NCI-H526 treated with DMSO at 0.1 percent for 48 hours (cell line): ENCODE measurements at regions not wholly inside any gene's neighbourhood (a gene's known extent, or its start where the extent isn't known, plus 50 kb on each side); places are given as distances from the start of the nearest gene placed in this dataset.
"Not testable (repeated sequence)": the region's sequence is repeated elsewhere in the genome, so short reads cannot be mapped to it uniquely, and the experiment has no call there.

Experiments
- DNase-seq: peaks from one replicate; lab custom pipeline; 2025; lab: John Stamatoyannopoulos, UW

DNA sequence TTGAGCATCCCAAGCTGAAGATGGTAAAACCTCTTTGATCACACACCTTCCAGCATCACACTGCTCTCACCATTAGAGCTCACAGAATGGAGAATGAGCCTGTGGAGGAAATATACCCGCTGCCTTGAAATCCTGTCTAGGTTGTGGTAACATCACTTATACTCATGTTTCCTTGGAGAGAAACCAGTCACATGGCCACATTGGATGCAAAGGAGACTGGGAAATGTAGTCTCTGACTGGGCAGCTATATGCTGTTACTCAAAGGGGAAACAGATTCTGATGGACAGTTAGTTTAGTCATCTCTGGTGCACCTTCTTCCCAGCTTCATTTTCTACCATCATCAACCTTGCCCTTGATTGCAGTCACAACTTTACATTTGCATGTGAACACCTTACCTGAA lies 286.3 kb downstream of the ANKRD50 start:
- DNase-seq = no peak

DNA sequence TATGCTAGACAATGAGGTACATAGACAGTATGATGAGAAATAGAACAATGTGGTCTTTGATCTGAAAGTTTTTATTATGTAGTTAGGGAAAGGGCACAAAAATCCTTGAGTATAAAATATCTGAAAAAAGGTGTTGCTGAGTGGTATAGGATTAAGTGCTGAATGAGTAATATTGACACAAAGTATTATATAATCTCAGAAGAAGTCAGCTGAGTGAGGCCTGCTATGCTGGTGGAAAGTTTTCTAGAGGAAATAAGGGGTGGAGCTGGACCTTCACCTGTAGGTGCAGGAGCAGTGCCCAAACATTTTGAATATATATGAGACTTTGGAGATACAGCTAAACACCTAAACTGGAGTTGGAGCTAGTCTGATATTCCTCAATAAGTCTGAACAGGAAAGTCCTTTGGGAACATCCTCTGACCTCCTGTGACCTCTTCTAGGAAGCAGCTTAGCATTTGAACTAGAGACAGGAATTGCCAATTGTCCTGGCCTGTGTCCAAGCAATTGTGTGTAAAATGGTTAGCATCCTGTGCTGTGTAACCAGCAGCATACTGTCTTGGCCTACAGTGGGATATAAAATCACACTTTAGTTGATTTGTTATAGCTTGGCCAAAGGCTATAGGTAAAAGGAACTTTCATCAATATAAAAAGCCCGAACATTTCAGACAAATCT lies 285.3 kb downstream of the ANKRD50 start:
- no peak for DNase-seq

DNA sequence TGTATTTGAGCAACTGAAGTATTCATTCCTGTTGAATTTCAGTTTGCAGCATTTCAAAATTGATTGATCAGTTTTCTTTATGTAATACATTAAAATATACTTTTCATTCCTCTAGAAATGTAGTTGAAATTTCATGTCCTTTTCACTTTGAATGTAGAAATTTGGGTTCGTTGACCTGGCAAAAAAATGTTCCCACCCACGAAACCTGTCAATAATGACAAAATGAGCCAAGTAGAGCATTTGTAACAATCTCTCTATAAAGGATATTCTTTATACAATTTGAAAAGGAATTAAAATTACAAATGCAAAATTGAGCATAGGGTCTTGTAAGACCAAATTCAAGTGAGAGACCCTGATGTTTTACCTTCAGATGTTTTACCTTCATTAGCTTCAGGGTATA lies 283.9 kb downstream of the ANKRD50 start:
- DNase-seq = no peak

GRCh38 chr4:124429746-124430250 lies 282.7 kb downstream of the ANKRD50 start:
- DNase-seq = no peak

- DNase-seq = no peak
Observed at GRCh38 chr4:124431653-124432192, 280.8 kb downstream of the ANKRD50 start.

DNA sequence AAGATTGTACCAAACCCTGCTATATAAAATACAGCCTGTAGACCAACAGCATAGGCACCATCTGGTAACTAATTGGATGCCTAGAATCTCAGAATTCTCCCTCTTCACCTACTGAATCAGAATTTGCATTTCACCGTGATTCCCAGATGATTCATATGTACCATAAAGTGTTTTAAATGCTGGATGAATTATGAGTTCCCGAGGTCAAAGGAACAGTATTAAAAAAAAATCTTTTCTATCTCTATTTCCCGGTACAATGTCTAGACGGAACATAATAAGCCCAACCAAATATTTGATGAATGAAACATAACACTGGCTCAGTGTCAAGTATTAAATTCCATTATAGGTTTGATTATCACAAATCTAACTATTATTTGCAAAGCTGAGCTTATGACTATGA lies 280.0 kb downstream of the ANKRD50 start:
- no peak for DNase-seq

- DNase-seq = no peak
Observed at GRCh38 chr4:124433044-124433443, 279.5 kb downstream of the ANKRD50 start.

- no peak for DNase-seq
Observed at GRCh38 chr4:124433500-124433899, 279.0 kb downstream of the ANKRD50 start.

GRCh38 chr4:124435274-124435950 lies 277.1 kb downstream of the ANKRD50 start:
- DNase-seq = no peak

DNA sequence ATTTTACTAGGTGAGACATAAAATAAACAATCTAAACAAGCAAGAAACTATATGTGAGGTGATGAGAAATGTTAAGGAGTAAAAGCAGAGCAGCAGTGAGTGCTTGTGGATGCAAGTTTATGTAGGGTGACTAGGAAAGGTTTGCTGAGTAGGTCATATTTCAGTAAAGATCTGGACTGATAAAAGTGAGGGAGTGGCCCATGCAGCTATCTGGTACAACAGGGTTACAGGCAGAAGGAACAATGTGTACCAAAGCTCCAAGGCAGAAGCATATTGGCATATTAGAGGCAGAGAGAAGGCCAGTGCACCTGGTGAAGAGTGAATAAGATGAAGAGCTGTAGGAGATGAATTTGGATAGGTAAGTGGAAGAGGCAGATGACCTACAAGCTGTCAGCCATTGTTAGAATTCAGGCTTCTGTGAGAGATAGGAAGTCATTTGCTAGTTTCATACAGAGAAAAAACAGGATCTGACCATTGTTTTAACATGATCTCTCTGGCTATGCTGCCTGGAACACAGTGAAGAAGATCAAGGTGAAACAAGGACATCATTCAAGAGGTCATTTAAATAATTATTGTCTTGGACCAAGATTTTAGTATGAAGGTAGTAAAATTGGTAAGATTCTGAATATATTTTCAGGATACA lies 274.6 kb downstream of the ANKRD50 start:
- no peak for DNase-seq

DNA sequence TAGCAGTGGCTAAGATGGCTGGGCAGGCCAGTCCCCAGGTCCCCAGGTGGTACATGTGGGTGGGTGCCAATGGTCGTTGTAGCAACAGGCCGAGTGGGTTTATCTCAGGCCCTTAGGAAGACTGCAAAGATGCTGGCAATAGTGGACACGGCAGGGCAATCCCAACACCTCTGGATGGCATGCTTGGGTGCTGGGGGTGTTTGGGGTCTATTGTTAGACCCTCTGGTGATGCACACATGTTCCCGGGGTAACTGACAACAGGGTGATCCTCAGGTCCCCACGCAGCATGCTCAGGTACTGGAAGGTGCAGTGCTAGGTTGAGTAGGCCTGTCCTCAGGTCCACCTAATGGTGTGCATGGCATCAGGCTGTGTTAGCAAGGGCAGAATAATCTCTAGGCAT lies 267.5 kb downstream of the ANKRD50 start:
- DNase-seq = no peak

DNA sequence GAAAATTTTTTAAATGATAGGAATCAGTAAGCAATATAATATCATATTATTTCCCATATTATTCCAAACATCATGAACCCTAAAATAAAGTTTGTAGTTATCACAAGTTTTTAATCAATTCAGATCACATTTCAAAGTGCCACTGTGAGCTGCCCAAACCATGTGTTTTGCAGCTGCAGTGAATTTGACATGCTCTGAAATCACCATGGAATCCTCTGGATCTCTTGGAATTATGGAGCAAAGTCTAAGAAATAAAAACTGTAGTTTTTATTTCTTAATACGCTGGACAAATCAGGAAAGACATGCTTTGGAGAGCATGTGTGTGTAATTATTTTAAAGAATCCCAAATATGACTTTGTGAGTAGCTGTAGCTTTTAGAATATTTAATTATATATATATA lies 262.7 kb downstream of the ANKRD50 start:
- DNase-seq = no peak

DNA sequence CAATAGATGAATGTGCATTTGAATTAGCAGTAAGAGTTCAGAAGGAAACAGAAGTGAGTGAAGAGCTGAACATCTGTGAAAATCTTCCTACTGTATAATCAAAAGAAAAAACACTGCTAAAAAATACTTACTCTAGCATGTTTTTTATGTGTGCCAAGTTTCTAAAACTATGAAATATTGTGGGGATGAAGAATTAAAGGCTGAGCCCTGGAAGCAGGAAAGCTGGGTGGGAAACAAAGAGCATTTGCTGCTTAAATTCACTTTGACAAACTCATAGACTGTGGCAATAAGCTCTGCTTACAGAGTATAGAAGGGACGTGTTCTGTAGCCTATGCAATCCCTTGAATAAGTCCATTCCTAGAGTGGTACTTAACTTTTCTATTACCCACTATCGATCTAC lies 261.7 kb downstream of the ANKRD50 start:
- DNase-seq = no peak

- no peak for DNase-seq
Observed at GRCh38 chr4:124454772-124455270, 257.7 kb downstream of the ANKRD50 start.

DNA sequence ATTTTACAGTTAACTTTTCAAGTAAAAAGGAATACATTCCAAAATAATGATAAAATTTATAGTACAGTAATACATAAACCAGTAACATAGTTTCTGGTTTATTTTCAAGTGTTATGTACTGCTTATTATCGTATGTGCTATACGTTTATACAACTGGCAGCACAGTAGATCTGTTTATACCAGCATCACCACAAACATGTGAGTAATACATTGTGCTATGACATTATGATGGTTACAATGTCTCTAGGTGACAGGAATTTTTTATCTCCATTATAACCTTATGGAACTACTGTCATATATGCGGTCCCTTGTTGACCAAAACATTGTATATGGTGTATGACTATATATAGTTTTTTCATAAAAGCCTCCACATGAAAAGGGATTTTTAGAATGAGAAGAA lies 256.9 kb downstream of the ANKRD50 start:
- DNase-seq = no peak

- no peak for DNase-seq
Observed at GRCh38 chr4:124459196-124459940, 253.2 kb downstream of the ANKRD50 start.

GRCh38 chr4:124459941-124460310 lies 252.6 kb downstream of the ANKRD50 start:
- DNase-seq = no peak

GRCh38 chr4:124461592-124461991 lies 250.9 kb downstream of the ANKRD50 start:
- not testable (repeated sequence) for DNase-seq

DNA sequence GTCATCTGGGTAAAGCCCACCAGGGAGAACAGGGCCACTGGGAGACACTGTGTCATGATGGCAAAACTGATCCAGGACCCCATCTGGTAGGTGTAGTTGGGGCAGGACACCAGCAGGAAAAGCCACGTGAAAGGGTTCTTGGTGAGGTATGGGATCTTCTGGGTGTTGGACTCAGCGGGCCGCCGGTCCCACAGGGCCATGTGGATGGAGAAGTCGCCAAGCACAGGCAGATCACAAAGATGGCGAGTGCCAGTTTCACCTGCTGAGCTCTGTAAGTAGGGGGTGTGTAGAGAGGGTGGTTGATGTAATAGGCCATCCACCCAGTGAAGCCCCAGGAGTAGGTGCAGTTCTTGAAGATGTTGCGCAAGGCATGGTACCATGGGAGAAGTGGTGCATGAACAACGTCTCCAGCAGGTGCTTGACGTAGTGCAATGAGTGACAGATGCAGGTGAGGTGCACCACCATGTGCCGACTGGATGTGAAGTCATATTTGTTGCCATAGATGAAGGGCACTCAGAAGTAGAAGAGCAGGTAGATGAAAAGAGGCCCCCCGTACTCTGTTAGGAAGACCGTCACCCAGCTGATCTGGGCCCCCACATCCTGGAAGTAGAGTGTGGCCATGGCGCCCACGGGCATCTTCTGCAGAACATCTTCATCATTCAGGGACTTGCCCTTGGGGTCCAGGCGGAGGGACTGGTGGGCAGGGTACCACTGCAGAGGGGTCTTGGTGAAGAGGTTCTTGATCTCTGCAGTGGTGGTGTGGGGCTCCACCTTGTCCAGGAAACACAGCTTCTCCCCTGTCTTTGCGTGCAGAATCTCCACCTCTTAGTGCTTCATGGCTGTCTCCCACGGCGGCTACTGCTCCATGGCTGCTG lies 249.3 kb downstream of the ANKRD50 start:
- no peak for DNase-seq

- DNase-seq = no peak
Observed at GRCh38 chr4:124464836-124465235, 247.7 kb downstream of the ANKRD50 start.

GRCh38 chr4:124468360-124468759 lies 244.2 kb downstream of the ANKRD50 start:
- DNase-seq = no peak
